ENCODE measurements at regions not wholly inside any gene's neighbourhood (a gene's known extent, or its start where the extent isn't known, plus 50 kb on each side); places are given as distances from the start of the nearest gene placed in this dataset.

- no peak overlapping the region for H2AFZ ChIP-seq (ENCODE audit: low read length)
- H3K4me1 ChIP-seq (ENCODE audit: insufficient read depth, low read length) = no peaks in the 10 kb centered on the region
- H3K27me3 ChIP-seq (ENCODE audit: low read length) = peaks cover 6% of the 10 kb centered on the region; the same call in 1 of the 2 replicates
- intact Hi-C loops (cut with micrococcal nuclease) = no loop called here
- no peak overlapping the region for H3K4me3 ChIP-seq (ENCODE audit: low read length)
- BruUV-seq (replicated peaks) = no TSS peak
- H3K9me3 ChIP-seq (ENCODE audit: low read length) = no peaks in the 10 kb centered on the region
- CTCF ChIA-PET = no interaction called here
- no peak overlapping the region for H3K4me2 ChIP-seq (ENCODE audit: low read length)
- H3K9ac ChIP-seq (ENCODE audit: low read length) = no peak overlapping the region
- no peaks in the 10 kb centered on the region for H3K36me3 ChIP-seq (ENCODE audit: low read depth, low read length)
- POLR2A ChIA-PET (ENCODE audit: unreplicated experiment) = no interaction called here
- H3K27ac ChIP-seq (ENCODE audit: low read length) = no peak overlapping the region
- ATAC-seq (no peak), DNase-seq (no peak)
- no peaks in the 10 kb centered on the region for H3K79me2 ChIP-seq (ENCODE audit: low read length)
- no peaks in the 10 kb centered on the region for H3F3A ChIP-seq (ENCODE audit: low read length, unreplicated experiment)
- no peak for TF ChIP-seq EZH2phosphoT487 (IDR thresholded peaks at IDR 0.05; ENCODE audit: borderline replicate concordance, low read length)
- TF ChIP-seq, protein P1, sequence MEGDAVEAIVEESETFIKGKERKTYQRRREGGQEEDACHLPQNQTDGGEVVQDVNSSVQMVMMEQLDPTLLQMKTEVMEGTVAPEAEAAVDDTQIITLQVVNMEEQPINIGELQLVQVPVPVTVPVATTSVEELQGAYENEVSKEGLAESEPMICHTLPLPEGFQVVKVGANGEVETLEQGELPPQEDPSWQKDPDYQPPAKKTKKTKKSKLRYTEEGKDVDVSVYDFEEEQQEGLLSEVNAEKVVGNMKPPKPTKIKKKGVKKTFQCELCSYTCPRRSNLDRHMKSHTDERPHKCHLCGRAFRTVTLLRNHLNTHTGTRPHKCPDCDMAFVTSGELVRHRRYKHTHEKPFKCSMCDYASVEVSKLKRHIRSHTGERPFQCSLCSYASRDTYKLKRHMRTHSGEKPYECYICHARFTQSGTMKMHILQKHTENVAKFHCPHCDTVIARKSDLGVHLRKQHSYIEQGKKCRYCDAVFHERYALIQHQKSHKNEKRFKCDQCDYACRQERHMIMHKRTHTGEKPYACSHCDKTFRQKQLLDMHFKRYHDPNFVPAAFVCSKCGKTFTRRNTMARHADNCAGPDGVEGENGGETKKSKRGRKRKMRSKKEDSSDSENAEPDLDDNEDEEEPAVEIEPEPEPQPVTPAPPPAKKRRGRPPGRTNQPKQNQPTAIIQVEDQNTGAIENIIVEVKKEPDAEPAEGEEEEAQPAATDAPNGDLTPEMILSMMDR (conservative IDR thresholded peaks at IDR 0.05; ENCODE audit: low read depth, low read length) = no peak
- no peak for TF ChIP-seq EZH2 (IDR thresholded peaks at IDR 0.05; ENCODE audit: low read length, unreplicated experiment)
- H4K20me1 ChIP-seq (ENCODE audit: low read length) = no peaks in the 10 kb centered on the region
- no peaks in the 10 kb centered on the region for H3K9me2 ChIP-seq (replicated peaks; ENCODE audit: low read length)
Measured at GRCh38 chrX:39377773-39378172, 576.5 kb downstream of the MID1IP1 start.

DNA sequence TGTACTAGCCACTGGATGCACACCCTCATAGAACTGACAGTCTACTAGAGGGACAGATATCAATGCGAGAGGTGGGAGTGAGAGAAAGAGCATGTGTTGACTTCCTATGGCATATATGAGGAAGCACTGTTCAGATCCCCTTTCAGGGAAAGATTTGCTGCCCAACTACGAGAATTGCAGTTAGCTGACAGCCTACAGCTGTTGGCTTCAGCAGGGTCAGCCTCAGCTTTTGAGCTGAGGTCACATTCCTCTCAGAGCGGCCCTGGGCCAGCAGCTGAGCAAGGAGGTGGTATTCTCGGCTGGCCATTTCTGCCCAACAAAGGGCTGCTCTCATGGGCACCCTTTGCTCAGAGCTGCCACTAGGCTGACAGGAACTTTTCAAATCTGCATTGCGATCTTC lies 580.2 kb downstream of the MID1IP1 start:
- Histone ChIP-seq H3K9ac (ENCODE audit: low read length) (no peak overlapping the region), H3F3A (ENCODE audit: low read length, unreplicated experiment) (no peaks in the 10 kb centered on the region), H3K79me2 (ENCODE audit: low read length) (no peaks in the 10 kb centered on the region), H3K4me3 (ENCODE audit: low read length) (no peak overlapping the region), H3K4me2 (ENCODE audit: low read length) (no peak overlapping the region), H3K36me3 (ENCODE audit: low read depth, low read length) (no peaks in the 10 kb centered on the region), H3K4me1 (ENCODE audit: insufficient read depth, low read length) (no peaks in the 10 kb centered on the region), H3K27me3 (ENCODE audit: low read length) (peaks cover 20% of the 10 kb centered on the region), H3K9me3 (ENCODE audit: low read length) (no peaks in the 10 kb centered on the region), H3K27ac (ENCODE audit: low read length) (no peak overlapping the region), H3K9me2 (replicated peaks; ENCODE audit: low read length) (no peaks in the 10 kb centered on the region), H2AFZ (ENCODE audit: low read length) (no peak overlapping the region), H4K20me1 (ENCODE audit: low read length) (no peaks in the 10 kb centered on the region)
- no TSS peak for BruUV-seq (replicated peaks)
- TF ChIP-seq EZH2phosphoT487 (IDR thresholded peaks at IDR 0.05; ENCODE audit: borderline replicate concordance, low read length) (no peak), EZH2 (IDR thresholded peaks at IDR 0.05; ENCODE audit: low read length, unreplicated experiment) (no peak)
- TF ChIP-seq, protein P1 (conservative IDR thresholded peaks at IDR 0.05; ENCODE audit: low read depth, low read length) = no peak
- POLR2A ChIA-PET (ENCODE audit: unreplicated experiment) = no interaction called here
- CTCF ChIA-PET = no interaction called here
- ATAC-seq (no peak), DNase-seq (no peak)
- intact Hi-C loops (cut with micrococcal nuclease) = no loop called here

DNA sequence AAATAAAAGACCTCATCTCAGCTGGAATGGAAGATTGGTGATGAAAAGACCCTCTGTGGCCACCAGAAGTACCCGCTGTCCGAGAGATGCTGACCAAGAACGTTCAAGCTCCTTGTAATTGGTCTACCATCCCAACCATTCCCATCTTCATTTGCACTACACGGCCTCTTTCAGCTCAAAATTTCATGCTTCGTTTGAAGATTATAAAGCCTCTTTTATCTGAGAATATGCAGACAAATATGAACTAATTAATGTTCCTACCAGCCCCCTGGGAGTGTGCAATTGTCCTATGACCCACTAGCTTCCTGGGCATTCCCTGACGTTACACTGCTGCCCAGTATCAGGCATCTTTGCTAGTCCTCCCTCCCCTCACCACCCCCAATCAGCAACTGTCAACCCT lies 583.7 kb downstream of the MID1IP1 start:
- peaks cover 23% of the 10 kb centered on the region for H3K27me3 ChIP-seq (ENCODE audit: low read length)
- TF ChIP-seq EZH2phosphoT487 (IDR thresholded peaks at IDR 0.05; ENCODE audit: borderline replicate concordance, low read length) = no peak
- TF ChIP-seq, protein P1 (conservative IDR thresholded peaks at IDR 0.05; ENCODE audit: low read depth, low read length) = no peak
- no peak for TF ChIP-seq EZH2 (IDR thresholded peaks at IDR 0.05; ENCODE audit: low read length, unreplicated experiment)
- no peak overlapping the region for H3K27ac ChIP-seq (ENCODE audit: low read length)
- BruUV-seq (replicated peaks) = no TSS peak
- no peak overlapping the region for H3K4me3 ChIP-seq (ENCODE audit: low read length)
- DNase-seq = no peak
- CTCF ChIA-PET = no interaction called here
- no peak for ATAC-seq
- intact Hi-C loops (cut with micrococcal nuclease) = no loop called here
- H2AFZ ChIP-seq (ENCODE audit: low read length) = no peak overlapping the region
- H3K4me2 ChIP-seq (ENCODE audit: low read length) = no peak overlapping the region
- no peaks in the 10 kb centered on the region for H4K20me1 ChIP-seq (ENCODE audit: low read length)
- no peaks in the 10 kb centered on the region for H3K79me2 ChIP-seq (ENCODE audit: low read length)
- H3K36me3 ChIP-seq (ENCODE audit: low read depth, low read length) = no peaks in the 10 kb centered on the region
- H3K4me1 ChIP-seq (ENCODE audit: insufficient read depth, low read length) = no peaks in the 10 kb centered on the region
- H3K9ac ChIP-seq (ENCODE audit: low read length) = no peak overlapping the region
- no peaks in the 10 kb centered on the region for H3K9me2 ChIP-seq (replicated peaks; ENCODE audit: low read length)
- POLR2A ChIA-PET (ENCODE audit: unreplicated experiment) = no interaction called here
- H3F3A ChIP-seq (ENCODE audit: low read length, unreplicated experiment) = no peaks in the 10 kb centered on the region
- H3K9me3 ChIP-seq (ENCODE audit: low read length) = no peaks in the 10 kb centered on the region
